Tibial nerve (tissue), 4 donors: ENCODE measurements at regions not wholly inside any gene's neighbourhood (a gene's known extent, or its start where the extent isn't known, plus 50 kb on each side); places are given as distances from the start of the nearest gene placed in this dataset.

ENCODE experiments used
- EP300 ChIP-seq, 2 donors: sonication (generic); formaldehyde crosslinking; IDR thresholded peaks; one replicate each; pipeline ENCODE4 v1.6.1; 2017; ENCODE audit warnings: antibody characterized with exemption in 2 of 2, mild to moderate bottlenecking in 1 of 2
- POLR2A ChIP-seq, 2 donors: fragments of 450-650 bp; IDR thresholded peaks; one replicate each; pipeline ENCODE4 v1.6.1; 2017; ENCODE audit warnings: antibody characterized with exemption in 2 of 2, mild to moderate bottlenecking in 2 of 2, moderate library complexity in 2 of 2
- TF ChIP-seq, protein P1 (sequence below), 5 experiments: fragments of 200-600 bp in 3 of 5; fragments of 450-650 bp in 2 of 5; sonication (generic) in 3 of 5; IDR thresholded peaks; one replicate each; pipeline ENCODE4 v1.5.1; 2016 to 2019; ENCODE audit warnings: antibody characterized with exemption in 5 of 5, mild to moderate bottlenecking in 3 of 5, moderate library complexity in 2 of 5

DNA sequence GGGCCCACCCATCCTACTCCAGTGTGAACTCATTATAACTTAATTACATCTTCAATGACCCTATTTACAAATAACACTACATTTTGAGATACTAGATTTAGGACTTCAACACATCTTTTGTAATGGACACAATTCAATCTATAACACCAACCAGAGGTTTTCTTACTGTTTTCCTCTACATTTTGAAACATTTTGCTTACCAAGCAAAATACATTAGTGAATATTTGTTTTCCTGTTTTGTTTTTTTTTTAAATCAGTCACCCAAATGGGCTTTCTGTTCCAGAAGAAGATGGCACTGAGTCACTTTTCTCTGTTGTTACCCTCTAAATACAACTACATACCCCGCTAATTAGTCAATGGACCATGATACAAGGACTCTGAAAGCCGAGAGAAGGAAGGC is 69.2 kb upstream of the PRNP start:
- TF ChIP-seq, protein P1, sequence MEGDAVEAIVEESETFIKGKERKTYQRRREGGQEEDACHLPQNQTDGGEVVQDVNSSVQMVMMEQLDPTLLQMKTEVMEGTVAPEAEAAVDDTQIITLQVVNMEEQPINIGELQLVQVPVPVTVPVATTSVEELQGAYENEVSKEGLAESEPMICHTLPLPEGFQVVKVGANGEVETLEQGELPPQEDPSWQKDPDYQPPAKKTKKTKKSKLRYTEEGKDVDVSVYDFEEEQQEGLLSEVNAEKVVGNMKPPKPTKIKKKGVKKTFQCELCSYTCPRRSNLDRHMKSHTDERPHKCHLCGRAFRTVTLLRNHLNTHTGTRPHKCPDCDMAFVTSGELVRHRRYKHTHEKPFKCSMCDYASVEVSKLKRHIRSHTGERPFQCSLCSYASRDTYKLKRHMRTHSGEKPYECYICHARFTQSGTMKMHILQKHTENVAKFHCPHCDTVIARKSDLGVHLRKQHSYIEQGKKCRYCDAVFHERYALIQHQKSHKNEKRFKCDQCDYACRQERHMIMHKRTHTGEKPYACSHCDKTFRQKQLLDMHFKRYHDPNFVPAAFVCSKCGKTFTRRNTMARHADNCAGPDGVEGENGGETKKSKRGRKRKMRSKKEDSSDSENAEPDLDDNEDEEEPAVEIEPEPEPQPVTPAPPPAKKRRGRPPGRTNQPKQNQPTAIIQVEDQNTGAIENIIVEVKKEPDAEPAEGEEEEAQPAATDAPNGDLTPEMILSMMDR (IDR thresholded peaks at IDR 0.05), result no peak
- no peak for TF ChIP-seq POLR2A (IDR thresholded peaks at IDR 0.05)
- no peak for TF ChIP-seq EP300 (IDR thresholded peaks at IDR 0.05)
